ENCODE measurements at regions not wholly inside any gene's neighbourhood (a gene's known extent, or its start where the extent isn't known, plus 50 kb on each side); places are given as distances from the start of the nearest gene placed in this dataset.

DNA sequence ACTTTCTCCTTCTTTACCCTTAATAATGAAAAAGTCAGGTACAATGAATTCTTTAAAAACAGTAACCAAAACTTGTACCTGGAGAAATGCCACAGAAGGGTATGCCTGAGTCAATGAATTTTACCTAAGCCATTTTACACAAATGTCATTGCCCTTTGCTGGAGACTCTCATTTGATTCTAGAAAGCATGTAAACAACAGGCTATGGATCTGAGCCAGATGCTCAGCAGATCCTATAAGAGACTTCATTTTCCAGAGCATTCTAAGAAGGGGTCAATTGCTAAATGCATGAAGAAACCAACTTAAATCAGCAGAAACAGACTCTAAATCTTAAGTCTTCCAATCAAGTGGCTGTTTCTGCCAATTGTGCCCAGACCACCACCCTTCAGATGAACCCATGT is 83.8 kb upstream of the GALNT15 start:
- TF ChIP-seq, protein P1, sequence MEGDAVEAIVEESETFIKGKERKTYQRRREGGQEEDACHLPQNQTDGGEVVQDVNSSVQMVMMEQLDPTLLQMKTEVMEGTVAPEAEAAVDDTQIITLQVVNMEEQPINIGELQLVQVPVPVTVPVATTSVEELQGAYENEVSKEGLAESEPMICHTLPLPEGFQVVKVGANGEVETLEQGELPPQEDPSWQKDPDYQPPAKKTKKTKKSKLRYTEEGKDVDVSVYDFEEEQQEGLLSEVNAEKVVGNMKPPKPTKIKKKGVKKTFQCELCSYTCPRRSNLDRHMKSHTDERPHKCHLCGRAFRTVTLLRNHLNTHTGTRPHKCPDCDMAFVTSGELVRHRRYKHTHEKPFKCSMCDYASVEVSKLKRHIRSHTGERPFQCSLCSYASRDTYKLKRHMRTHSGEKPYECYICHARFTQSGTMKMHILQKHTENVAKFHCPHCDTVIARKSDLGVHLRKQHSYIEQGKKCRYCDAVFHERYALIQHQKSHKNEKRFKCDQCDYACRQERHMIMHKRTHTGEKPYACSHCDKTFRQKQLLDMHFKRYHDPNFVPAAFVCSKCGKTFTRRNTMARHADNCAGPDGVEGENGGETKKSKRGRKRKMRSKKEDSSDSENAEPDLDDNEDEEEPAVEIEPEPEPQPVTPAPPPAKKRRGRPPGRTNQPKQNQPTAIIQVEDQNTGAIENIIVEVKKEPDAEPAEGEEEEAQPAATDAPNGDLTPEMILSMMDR (conservative IDR thresholded peaks at IDR 0.05), result no peak
- Mint-ChIP-seq H3K4me3 (no peak overlapping the region), H3K36me3 (no peaks in the 10 kb centered on the region), H3K4me1 (ENCODE audit: unreplicated experiment) (peaks cover 4% of the 10 kb centered on the region), H3K27ac (no peak overlapping the region), H3K9me3 (no peaks in the 10 kb centered on the region), H3K27me3 (peaks cover 3% of the 10 kb centered on the region)
- no peak for DNase-seq (ENCODE audit: extremely low spot score, unreplicated experiment)

DNA sequence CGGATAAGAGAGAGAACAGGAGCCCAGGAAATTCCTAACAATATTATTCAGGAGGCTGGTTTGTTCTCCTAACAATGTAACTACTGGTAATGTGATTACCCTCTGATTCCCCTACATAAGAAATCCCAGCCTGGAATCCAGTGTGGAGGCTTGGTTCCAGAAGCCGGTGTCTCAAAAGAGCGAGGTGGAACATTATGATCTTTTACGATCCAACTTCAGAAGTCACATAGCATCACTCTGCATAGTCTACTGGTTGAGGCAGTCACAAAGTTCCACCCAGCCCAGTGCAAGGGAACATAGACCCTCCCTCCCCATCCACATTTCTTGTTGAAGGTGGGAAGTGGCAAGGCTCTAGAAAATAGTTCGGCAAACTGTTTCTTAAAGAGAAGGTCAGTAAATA is 81.6 kb upstream of the GALNT15 start:
- peaks cover 3% of the 10 kb centered on the region for H3K27me3 Mint-ChIP-seq
- TF ChIP-seq, protein P1 (conservative IDR thresholded peaks at IDR 0.05), result no peak
- H3K4me1 Mint-ChIP-seq (ENCODE audit: unreplicated experiment), result peaks cover 4% of the 10 kb centered on the region
- no peak overlapping the region for H3K27ac Mint-ChIP-seq
- H3K4me3 Mint-ChIP-seq, result no peak overlapping the region
- no peaks in the 10 kb centered on the region for H3K36me3 Mint-ChIP-seq
- no peaks in the 10 kb centered on the region for H3K9me3 Mint-ChIP-seq
- no peak for DNase-seq (ENCODE audit: extremely low spot score, unreplicated experiment)

DNA sequence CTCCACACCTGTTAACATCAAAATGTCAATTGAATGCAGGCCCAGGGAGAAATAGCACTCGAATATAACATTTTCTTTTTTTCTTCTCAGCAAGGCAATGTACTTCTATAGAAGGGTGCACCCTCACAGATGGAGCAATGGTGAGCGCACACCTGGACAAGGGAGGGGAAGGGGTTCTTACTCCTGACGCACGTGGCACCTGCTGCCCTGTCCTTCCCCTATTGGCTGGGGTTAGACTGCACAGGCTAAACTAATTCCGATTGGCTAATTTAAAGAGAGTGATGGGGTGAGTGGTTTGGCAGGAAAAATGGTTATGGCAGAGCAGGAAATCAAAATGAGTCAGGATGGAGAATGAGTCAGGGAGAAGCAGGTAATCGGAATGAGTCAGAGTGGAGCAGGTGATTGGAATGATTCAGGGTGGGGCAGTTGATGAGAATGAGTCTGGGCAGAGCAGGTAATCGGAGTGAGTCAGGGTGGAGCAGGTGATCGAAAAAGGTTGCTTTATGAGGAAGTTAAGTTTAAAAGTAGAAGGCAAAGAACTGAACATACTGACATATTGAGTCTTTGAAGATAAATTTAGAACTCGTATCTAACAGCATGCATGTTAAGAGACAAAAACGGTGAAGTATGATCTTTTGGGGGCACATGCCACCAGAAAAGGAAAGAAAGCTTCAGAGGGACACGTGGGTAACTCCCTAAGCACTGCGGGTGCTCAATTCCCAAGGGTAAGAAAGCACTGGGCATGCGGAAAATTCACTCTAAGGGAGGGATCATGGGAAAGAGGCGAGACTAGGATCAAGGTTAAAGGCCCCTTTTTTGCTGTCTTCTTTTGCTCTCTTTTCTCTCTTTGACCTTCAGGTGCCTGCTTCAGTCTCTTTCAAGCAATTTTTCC is 72.9 kb upstream of the GALNT15 start:
- TF ChIP-seq, protein P1 (conservative IDR thresholded peaks at IDR 0.05), result no peak
- H3K9me3 Mint-ChIP-seq, result peaks cover 6% of the 10 kb centered on the region
- H3K4me3 Mint-ChIP-seq, result peak overlapping the region; percentile 18
- H3K27ac Mint-ChIP-seq, result peak overlapping the region; percentile 90
- DNase-seq (ENCODE audit: extremely low spot score, unreplicated experiment), result no peak
- H3K36me3 Mint-ChIP-seq, result no peaks in the 10 kb centered on the region
- H3K27me3 Mint-ChIP-seq, result peaks cover 4% of the 10 kb centered on the region
- H3K4me1 Mint-ChIP-seq (ENCODE audit: unreplicated experiment), result no peaks in the 10 kb centered on the region

DNA sequence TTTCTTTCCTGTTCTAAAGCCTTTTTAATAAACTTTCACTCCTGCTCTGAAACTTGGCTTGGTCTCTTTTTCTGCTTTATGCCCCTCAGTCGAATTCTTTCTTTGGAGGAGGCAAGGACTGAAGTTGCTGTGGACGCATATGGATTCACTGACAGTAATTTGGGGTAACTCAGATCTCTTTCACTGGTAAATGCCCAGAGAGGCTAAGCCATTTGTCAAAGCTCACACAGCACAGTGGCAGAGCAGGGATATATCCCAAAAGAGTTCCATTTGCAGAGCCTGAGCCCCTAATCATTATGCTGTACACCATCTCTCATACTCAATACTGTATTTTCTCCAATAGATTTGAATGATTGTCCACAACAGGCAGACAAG is 72.3 kb upstream of the GALNT15 start:
- TF ChIP-seq, protein P1 (conservative IDR thresholded peaks at IDR 0.05), result no peak
- peaks cover 6% of the 10 kb centered on the region for H3K9me3 Mint-ChIP-seq

DNA sequence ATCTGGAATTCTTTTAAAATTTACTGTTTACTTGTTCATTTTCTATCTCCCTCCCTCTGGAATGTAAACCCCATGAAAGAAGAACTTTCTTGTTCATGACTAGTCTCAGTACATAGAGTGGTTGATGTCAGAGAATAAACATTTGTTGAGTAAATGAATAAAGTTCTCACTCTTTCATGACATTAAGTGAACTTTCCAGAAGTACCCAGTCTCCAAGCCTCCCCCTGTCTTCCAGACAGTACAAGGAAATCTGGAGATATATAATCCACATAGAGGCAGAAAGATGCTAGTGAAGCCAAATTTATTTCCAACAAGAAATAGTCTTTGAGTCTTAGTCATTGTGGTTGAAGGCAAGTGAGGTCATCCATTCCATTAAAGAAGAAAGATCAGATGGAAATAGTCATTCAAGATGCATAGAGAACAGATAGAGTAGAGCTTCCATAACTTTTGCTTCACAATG is 71.5 kb upstream of the GALNT15 start:
- peak overlapping the region; percentile 26 for H3K27ac Mint-ChIP-seq
- H3K9me3 Mint-ChIP-seq, result peaks cover 12% of the 10 kb centered on the region
- peaks cover 4% of the 10 kb centered on the region for H3K27me3 Mint-ChIP-seq
- no peak overlapping the region for H3K4me3 Mint-ChIP-seq
- no peaks in the 10 kb centered on the region for H3K4me1 Mint-ChIP-seq (ENCODE audit: unreplicated experiment)
- no peaks in the 10 kb centered on the region for H3K36me3 Mint-ChIP-seq
- no peak for DNase-seq (ENCODE audit: extremely low spot score, unreplicated experiment)
- TF ChIP-seq, protein P1 (conservative IDR thresholded peaks at IDR 0.05), result no peak

More for the DNA sequence above, 72.3 kb upstream of the GALNT15 start:
- peaks cover 4% of the 10 kb centered on the region for H3K27me3 Mint-ChIP-seq
- no peak for DNase-seq (ENCODE audit: extremely low spot score, unreplicated experiment)
- no peaks in the 10 kb centered on the region for H3K4me1 Mint-ChIP-seq (ENCODE audit: unreplicated experiment)
- no peaks in the 10 kb centered on the region for H3K36me3 Mint-ChIP-seq
- H3K4me3 Mint-ChIP-seq, result no peak overlapping the region
- peak overlapping the region; percentile 90 for H3K27ac Mint-ChIP-seq
